ENCODE measurements at regions not wholly inside any gene's neighbourhood (a gene's known extent, or its start where the extent isn't known, plus 50 kb on each side); places are given as distances from the start of the nearest gene placed in this dataset.

DNA sequence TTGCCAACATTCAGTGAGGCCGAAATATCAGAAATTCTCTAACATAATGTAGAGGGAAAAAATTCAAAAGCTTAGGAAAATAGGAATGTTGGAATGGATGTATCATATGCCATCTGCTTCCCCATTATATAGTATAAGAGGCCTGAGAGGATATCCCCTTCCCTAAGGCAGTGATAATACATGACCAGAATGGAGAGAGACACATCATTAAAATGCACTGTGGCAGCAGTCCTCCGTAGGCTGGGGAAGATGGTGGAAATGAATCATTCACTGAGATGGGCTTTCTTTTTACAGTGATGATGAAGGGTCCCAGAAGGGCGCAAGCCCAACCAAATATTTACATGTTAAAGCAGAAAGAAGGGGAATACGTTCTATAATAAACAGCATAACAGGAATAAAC is 799.1 kb upstream of the SPRY2 start:
- TF ChIP-seq, protein P1, sequence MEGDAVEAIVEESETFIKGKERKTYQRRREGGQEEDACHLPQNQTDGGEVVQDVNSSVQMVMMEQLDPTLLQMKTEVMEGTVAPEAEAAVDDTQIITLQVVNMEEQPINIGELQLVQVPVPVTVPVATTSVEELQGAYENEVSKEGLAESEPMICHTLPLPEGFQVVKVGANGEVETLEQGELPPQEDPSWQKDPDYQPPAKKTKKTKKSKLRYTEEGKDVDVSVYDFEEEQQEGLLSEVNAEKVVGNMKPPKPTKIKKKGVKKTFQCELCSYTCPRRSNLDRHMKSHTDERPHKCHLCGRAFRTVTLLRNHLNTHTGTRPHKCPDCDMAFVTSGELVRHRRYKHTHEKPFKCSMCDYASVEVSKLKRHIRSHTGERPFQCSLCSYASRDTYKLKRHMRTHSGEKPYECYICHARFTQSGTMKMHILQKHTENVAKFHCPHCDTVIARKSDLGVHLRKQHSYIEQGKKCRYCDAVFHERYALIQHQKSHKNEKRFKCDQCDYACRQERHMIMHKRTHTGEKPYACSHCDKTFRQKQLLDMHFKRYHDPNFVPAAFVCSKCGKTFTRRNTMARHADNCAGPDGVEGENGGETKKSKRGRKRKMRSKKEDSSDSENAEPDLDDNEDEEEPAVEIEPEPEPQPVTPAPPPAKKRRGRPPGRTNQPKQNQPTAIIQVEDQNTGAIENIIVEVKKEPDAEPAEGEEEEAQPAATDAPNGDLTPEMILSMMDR (IDR thresholded peaks at IDR 0.05): no peak
- no peak for TF ChIP-seq POLR2A (IDR thresholded peaks at IDR 0.05)
